ENCODE measurements at regions not wholly inside any gene's neighbourhood (a gene's known extent, or its start where the extent isn't known, plus 50 kb on each side); places are given as distances from the start of the nearest gene placed in this dataset.

GRCh38 chr10:63727636-63728035 is 206.4 kb downstream of the REEP3 start:
- TF ChIP-seq CTCF (IDR thresholded peaks at IDR 0.05) (no peak), POLR2A (IDR thresholded peaks at IDR 0.05) (no peak), EP300 (IDR thresholded peaks at IDR 0.05) (no peak), POLR2AphosphoS5 (IDR thresholded peaks at IDR 0.05) (no peak)
